ENCODE measurements at regions not wholly inside any gene's neighbourhood (a gene's known extent, or its start where the extent isn't known, plus 50 kb on each side); places are given as distances from the start of the nearest gene placed in this dataset.

- TF ChIP-seq, protein P1, sequence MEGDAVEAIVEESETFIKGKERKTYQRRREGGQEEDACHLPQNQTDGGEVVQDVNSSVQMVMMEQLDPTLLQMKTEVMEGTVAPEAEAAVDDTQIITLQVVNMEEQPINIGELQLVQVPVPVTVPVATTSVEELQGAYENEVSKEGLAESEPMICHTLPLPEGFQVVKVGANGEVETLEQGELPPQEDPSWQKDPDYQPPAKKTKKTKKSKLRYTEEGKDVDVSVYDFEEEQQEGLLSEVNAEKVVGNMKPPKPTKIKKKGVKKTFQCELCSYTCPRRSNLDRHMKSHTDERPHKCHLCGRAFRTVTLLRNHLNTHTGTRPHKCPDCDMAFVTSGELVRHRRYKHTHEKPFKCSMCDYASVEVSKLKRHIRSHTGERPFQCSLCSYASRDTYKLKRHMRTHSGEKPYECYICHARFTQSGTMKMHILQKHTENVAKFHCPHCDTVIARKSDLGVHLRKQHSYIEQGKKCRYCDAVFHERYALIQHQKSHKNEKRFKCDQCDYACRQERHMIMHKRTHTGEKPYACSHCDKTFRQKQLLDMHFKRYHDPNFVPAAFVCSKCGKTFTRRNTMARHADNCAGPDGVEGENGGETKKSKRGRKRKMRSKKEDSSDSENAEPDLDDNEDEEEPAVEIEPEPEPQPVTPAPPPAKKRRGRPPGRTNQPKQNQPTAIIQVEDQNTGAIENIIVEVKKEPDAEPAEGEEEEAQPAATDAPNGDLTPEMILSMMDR (IDR thresholded peaks at IDR 0.05) = no peak
- no peak for TF ChIP-seq EZH2phosphoT487 (IDR thresholded peaks at IDR 0.05)
Measured at GRCh38 chr2:5442736-5443135, 249.4 kb upstream of the SOX11 start.

Data from neural progenitor cell (in vitro differentiated cells).